Large intestine (tissue), 3 donors: ENCODE measurements at regions not wholly inside any gene's neighbourhood (a gene's known extent, or its start where the extent isn't known, plus 50 kb on each side); places are given as distances from the start of the nearest gene placed in this dataset.
A peak's percentile ranks its signal among the peaks of the same experiment; 100 is the strongest.
"Not testable (repeated sequence)": the region's sequence is repeated elsewhere in the genome, so short reads cannot be mapped to it uniquely, and the experiment has no call there.

Experiments used
- DNase-seq, 2 donors: peaks; one replicate each; pipeline versions ENCODE4 v3.0.0 to v3.0.0-alpha.2; 2013
- H3K27ac ChIP-seq: one replicate; pipeline ENCODE4 v1.5.1; 2013; ENCODE audit warnings: low read length
- H3K27me3 ChIP-seq: 2 replicates; pipeline ENCODE4 v1.6.1; 2013; ENCODE audit warnings: low read length; ENCODE audit not compliant: control insufficient read depth, insufficient read depth
- H3K36me3 ChIP-seq: 2 replicates; pipeline ENCODE4 v1.6.1; 2013; ENCODE audit warnings: low read length; ENCODE audit not compliant: control insufficient read depth, insufficient read depth
- H3K4me1 ChIP-seq: one replicate; pipeline ENCODE4 v1.6.1; 2013; ENCODE audit warnings: low read length; ENCODE audit not compliant: control insufficient read depth, insufficient read depth
- H3K4me3 ChIP-seq: one replicate; pipeline ENCODE4 v1.5.1; 2013; ENCODE audit warnings: low read length
- H3K9me3 ChIP-seq: one replicate; pipeline ENCODE4 v1.6.1; 2013; ENCODE audit warnings: mild to moderate bottlenecking, low read depth, low read length, moderate library complexity; ENCODE audit not compliant: control insufficient read depth
- WGBS: methylation state at CpG from one replicate; pipeline ENCODE4 v1.1.5; 2013; ENCODE audit warnings: low lambda C conversion rate; ENCODE audit not compliant: insufficient coverage; 5-methylcytosine and 5-hydroxymethylcytosine counted together

DNA sequence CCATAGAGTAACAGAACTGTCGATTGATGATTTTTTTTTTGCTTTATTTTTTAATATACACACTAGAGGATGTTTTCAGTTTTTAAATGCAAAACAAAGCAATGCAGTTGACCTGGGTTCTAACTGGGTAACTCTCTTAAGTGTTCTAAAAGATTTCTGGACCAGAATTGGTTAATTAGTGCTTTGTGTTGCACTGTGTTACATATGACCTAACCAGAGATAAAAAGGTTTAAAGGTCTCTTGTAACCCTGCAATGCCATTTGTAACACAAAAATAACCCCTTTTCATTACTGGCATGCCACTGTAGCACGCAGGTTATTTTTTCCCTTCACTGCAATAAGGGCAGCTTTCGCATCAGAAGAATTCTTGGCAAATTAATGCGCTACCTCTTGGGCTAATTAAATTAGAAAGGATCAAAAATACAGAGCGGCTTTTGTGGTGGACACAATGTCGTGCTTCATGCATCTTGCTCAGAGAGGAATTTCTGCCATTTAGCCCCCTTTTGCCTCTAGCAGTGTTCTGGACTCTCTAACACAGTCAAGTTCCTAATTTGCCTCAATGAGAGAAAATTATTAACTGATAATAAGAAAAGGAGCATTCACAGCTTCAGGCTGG is 250.8 kb upstream of the ZEB2 start:
- no peak overlapping the region for H3K4me3 ChIP-seq
- no peaks in the 10 kb centered on the region for H3K9me3 ChIP-seq
- H3K27me3 ChIP-seq: no peaks in the 10 kb centered on the region
- H3K4me1 ChIP-seq: peaks cover 4% of the 10 kb centered on the region
- 59% methylated on average over 5 of the region's 6 CpGs for WGBS
- no peak overlapping the region for H3K27ac ChIP-seq
- no peaks in the 10 kb centered on the region for H3K36me3 ChIP-seq
- peak; percentile 5 to 45 for DNase-seq

DNA sequence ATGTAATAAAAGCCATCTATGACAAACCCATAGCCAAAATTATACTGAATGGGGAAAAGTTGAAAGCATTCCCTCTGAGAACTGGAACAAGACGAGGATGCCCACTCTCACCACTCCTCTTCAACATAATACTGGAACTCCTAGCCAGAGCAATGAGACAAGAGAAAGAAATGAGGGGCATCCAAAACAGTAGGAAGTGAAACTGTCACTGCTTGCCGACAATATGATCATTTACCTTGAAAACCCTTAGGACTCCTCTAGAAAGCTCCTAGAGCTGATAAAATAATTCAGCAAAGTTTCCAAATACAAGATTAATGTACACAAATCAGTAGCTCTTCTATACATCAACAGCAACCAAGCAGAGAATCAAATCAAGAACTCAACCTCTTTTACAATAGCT is 241.0 kb upstream of the ZEB2 start:
- H3K36me3 ChIP-seq, DNase-seq, H3K9me3 ChIP-seq, H3K4me3 ChIP-seq, H3K4me1 ChIP-seq, H3K27me3 ChIP-seq, H3K27ac ChIP-seq: not testable (repeated sequence)
- no CpG with 5 or more reads among the region's 2 CpGs for WGBS

DNA sequence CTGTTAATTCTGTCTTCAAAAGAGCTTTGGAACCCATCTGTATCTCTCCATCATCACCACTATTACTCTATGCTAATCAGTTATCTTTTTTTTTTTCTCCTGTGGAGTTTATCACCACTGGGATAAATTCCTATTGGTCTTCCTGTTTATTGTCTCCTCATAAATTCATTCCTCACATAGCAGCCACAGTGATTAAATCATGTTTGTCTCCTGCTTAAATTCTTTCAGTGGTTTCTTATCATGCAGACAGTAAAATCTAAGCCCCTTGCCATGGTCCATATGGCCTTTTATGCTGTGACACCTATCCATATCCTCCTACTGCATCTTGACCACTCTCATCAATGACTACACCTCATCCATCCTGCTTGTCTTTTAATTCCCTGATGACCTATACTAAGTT is 239.8 kb upstream of the ZEB2 start:
- H3K27me3 ChIP-seq: no peaks in the 10 kb centered on the region
- H3K36me3 ChIP-seq: no peaks in the 10 kb centered on the region
- H3K9me3 ChIP-seq: no peaks in the 10 kb centered on the region
- no peak overlapping the region for H3K4me3 ChIP-seq
- no peak for DNase-seq
- no peak overlapping the region for H3K27ac ChIP-seq
- H3K4me1 ChIP-seq: no peaks in the 10 kb centered on the region

DNA sequence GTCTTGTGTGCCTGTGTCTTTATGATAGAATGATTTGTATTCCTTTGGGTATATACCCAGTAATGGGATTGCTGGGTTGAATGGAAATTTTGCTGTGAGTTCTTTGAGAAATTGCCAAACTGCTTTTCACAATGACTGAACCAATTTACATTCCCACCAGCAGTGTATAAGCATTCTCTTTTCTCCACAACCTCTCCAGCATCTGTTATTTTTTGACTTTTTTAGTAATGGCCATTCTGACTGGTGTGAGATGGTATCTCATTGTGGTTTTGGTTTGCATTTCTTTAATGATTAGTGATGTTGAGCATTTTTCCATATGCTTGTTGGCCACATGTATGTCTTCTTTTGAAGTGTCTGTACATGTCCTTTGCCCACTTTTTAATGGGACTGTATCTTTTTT is 238.3 kb upstream of the ZEB2 start:
- not testable (repeated sequence) for H3K27ac ChIP-seq

DNA sequence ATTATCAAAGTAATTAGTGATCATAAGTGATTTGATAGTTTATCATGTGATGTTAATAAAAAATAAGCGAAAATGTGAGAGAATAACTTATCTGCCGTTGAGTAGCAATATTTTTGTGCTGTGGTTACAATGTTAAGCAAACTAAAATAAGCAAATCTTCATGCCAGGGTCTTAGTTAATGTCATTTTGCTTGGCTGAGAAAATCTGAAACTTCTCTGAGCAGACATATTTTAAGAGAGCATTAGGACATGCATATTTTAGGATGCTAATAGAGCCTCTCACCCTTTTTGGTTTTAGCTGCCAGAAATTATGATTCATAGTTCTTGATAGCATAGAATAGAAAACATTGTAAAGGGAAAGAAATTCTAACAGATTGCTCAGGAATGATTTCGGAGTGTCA is 233.5 kb upstream of the ZEB2 start:
- no peaks in the 10 kb centered on the region for H3K27me3 ChIP-seq
- 80% methylated on average over 3 of the region's 3 CpGs for WGBS
- no peak overlapping the region for H3K4me3 ChIP-seq
- no peaks in the 10 kb centered on the region for H3K4me1 ChIP-seq
- DNase-seq: no peak
- no peaks in the 10 kb centered on the region for H3K36me3 ChIP-seq
- H3K9me3 ChIP-seq: peaks cover 7% of the 10 kb centered on the region
- H3K27ac ChIP-seq: no peak overlapping the region

More for the DNA sequence above, 238.3 kb upstream of the ZEB2 start:
- not testable (repeated sequence) for H3K27me3 ChIP-seq, H3K36me3 ChIP-seq, H3K4me3 ChIP-seq, DNase-seq, H3K9me3 ChIP-seq, H3K4me1 ChIP-seq

DNA sequence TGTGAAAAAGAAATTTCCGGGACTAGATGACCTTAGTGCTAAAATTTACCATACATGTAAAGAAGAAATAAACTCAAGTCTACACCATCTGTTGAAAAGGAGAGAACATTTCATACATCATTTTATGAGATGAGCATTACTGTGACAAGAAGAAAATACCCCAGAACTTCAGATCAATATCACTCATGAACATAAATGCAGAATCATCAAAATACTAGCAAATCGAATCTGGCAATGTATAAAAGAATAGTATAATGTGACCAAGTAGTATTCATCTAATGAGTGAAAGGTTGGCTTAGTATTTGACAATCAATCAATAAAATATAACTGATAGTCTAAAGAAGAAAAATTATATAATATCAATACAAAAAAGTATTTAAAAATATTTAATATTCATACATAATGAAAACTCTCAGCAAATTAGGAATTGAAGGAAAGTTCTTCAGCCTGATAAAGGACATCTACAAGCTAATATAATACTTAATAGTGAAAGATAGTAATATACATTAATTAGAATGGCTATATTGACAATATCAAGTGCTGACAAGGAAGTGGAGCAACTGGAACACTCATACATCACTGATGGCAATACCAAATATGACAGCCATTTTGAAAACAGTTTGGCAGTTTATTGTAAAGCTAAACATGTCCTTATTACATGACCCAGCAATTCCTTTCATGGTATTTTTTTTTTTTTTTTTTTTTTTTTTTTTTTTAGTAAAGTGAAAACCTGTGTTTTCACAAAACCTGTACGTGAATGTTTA is 231.4 kb upstream of the ZEB2 start:
- DNase-seq: no peak
- Histone ChIP-seq H3K36me3 (no peaks in the 10 kb centered on the region), H3K9me3 (peaks cover 10% of the 10 kb centered on the region), H3K4me3 (no peak overlapping the region), H3K27me3 (no peaks in the 10 kb centered on the region), H3K4me1 (no peaks in the 10 kb centered on the region), H3K27ac (no peak overlapping the region)
- 90% methylated on average over 2 of the region's 3 CpGs for WGBS

DNA sequence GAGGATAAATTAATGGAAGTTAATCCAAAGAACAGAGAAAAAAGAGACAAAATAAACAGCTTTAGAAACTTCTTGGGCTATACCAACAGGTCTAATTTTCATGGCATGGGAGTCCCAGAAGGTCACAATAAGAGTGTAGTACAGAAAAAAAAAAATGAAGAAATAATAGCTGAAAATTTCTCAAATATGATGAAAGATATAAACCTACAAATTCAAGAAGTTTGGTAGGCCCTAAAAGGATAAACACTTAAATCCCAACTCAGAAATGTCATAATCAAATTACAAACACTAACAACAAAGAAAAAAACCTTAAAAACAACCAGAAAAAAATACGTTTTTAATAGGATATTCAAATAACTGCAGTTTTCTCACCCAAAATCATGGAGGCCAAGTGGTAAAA is 229.3 kb upstream of the ZEB2 start:
- no peak for DNase-seq
- no peaks in the 10 kb centered on the region for H3K27me3 ChIP-seq
- WGBS: 100% methylated on average over 1 of the region's 1 CpG
- no peaks in the 10 kb centered on the region for H3K4me1 ChIP-seq
- no peaks in the 10 kb centered on the region for H3K36me3 ChIP-seq
- no peak overlapping the region for H3K4me3 ChIP-seq
- peaks cover 13% of the 10 kb centered on the region for H3K9me3 ChIP-seq
- H3K27ac ChIP-seq: no peak overlapping the region

DNA sequence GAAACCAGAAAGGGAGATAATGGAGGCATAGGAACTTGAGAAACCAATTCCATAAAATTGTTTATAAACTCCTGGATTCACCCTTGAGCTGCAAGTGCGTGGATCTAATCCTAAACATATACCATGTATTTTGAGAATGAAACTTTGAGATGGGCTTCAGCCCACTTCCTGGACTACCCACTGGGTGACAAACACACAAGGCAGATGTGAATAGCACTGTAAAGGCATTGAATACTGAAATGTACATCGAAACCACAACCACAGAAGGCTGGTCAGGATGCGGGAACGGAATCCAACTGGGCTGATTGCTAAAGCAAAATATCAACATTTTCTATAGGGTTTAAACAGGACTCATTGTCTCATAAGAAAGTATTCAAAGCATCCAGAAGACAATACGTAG is 228.5 kb upstream of the ZEB2 start:
- WGBS: no CpG with 5 or more reads among the region's 5 CpGs
- no peak overlapping the region for H3K4me3 ChIP-seq
- peaks cover 13% of the 10 kb centered on the region for H3K9me3 ChIP-seq
- no peaks in the 10 kb centered on the region for H3K27me3 ChIP-seq
- H3K36me3 ChIP-seq: no peaks in the 10 kb centered on the region
- no peak overlapping the region for H3K27ac ChIP-seq
- no peaks in the 10 kb centered on the region for H3K4me1 ChIP-seq
- no peak for DNase-seq

DNA sequence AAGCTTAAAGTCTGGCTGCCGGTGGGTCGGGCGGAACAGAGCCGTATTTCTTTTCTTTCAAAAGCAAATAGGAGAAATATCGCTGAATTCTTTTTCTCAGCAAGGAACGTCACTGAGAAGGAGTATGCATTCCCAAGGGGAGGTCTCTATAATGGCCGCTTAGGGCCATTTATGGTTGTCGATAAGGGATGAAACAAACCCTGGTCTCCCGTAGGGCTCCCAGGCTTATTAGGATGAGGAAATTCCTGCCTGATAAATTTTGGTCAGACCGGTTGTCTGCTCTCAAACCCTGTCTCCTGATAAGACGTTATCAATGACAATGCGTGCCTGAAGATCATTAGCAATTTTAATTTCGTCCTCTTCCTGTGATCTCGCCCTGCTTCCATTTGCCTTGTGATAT is 227.7 kb upstream of the ZEB2 start:
- no peak for DNase-seq
- no peak overlapping the region for H3K27ac ChIP-seq
- H3K4me3 ChIP-seq: no peak overlapping the region
- no CpG with 5 or more reads among the region's 14 CpGs for WGBS
- H3K9me3 ChIP-seq: peaks cover 13% of the 10 kb centered on the region
- no peaks in the 10 kb centered on the region for H3K36me3 ChIP-seq
- H3K4me1 ChIP-seq: no peaks in the 10 kb centered on the region
- H3K27me3 ChIP-seq: no peaks in the 10 kb centered on the region

DNA sequence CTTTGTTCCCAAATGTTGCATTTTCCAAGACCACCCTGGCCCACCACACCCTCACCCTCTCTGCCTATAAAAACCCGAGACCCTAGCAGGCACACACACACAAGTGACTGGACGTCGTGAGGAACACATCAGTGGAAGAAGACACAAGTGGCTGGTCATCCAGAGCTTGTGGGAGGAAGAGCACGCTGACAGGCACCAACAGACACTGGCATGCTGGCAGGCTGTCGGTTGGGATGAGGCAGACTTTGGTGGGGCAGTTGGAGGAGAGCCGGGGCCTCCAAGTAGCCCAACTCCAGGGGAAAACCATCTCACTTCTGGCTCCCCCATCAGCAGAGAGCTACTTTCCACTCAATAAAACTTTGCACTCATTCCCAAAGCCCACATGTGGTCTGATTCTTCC is 225.5 kb upstream of the ZEB2 start:
- peaks cover 13% of the 10 kb centered on the region for H3K9me3 ChIP-seq
- H3K4me3 ChIP-seq: no peak overlapping the region
- H3K36me3 ChIP-seq: no peaks in the 10 kb centered on the region
- H3K4me1 ChIP-seq: no peaks in the 10 kb centered on the region
- H3K27me3 ChIP-seq: no peaks in the 10 kb centered on the region
- no peak for DNase-seq
- H3K27ac ChIP-seq: no peak overlapping the region
- no CpG with 5 or more reads among the region's 6 CpGs for WGBS

DNA sequence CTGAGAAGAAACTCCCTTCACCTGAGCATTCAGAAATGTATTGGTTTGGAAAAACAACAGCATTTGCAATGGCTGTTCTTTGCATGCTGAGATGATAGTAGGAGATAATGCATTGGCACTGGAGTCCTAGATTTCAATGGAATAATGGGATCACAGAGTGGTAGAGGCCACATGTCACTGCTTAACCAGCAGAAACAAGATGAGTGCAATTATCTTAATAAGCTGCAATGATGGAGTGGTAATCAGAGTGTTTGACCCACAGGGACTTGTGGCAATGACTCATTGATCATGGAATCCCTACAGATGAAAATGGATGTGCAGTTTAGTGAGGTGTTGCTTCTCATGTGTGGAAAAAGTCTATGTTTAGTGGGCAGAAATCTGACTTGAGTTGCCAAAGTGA is 218.8 kb upstream of the ZEB2 start:
- DNase-seq: no peak
- no peak overlapping the region for H3K4me3 ChIP-seq
- no peak overlapping the region for H3K27ac ChIP-seq
- peaks cover 2% of the 10 kb centered on the region for H3K9me3 ChIP-seq
- no peaks in the 10 kb centered on the region for H3K27me3 ChIP-seq
- no peaks in the 10 kb centered on the region for H3K4me1 ChIP-seq
- H3K36me3 ChIP-seq: no peaks in the 10 kb centered on the region
